ENCODE measurements at regions not wholly inside any gene's neighbourhood (a gene's known extent, or its start where the extent isn't known, plus 50 kb on each side); places are given as distances from the start of the nearest gene placed in this dataset.

DNA sequence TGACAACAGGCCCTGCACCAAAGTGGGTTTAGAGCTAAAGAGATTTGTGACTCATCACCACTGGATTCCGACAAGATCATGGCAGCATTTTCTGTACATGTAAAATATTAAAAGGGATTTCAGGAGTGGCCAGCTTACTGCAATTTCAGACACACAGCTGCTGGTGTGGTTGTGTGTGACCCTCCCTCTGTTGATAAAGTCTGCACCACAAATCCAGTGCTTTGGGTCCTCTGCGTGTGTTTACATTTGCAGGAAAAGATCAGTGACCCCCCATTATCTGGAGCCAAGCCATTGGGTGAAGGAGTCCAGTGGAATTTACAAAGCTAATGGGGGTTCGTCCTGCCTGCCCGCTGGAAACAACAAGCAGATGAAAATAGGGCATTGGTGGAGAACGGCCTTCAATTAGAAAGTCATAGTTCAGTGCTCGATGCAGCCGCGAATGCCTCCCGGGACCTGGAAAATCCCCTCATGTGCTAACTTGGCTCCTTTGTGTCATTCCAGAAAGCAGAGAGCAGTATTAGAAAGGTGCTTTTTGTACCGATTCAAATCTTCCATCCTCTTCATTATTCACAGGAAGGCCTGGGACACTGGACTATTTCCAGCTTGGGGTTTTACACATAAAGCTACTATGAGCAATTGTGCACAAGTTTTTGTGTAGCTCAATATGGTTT lies 188.5 kb upstream of the TMEM132C start:
- no peaks in the 10 kb centered on the region for H3K4me1 Mint-ChIP-seq (ENCODE audit: insufficient read depth, unreplicated experiment)
- DNase-seq (ENCODE audit: unreplicated experiment): no peak
- ChIA-PET POLR2A (no interaction called here), CTCF (interaction anchor here (0.6 kb wide), 1 partner anchor 20 kb away, joined by 3 read pairs; no protein-coding TSS in a partner anchor)
- H3K27me3 Mint-ChIP-seq (ENCODE audit: insufficient read depth, unreplicated experiment): no peaks in the 10 kb centered on the region
- no peak overlapping the region for H3K27ac Mint-ChIP-seq (ENCODE audit: low read depth, unreplicated experiment)
- peaks cover 5% of the 10 kb centered on the region for H3K36me3 Mint-ChIP-seq (ENCODE audit: insufficient read depth, unreplicated experiment)
- BruUV-seq (replicated peaks): no TSS peak
- intact Hi-C loops (cut with micrococcal nuclease): no loop called here
- peaks cover 39% of the 10 kb centered on the region for H3K9me3 Mint-ChIP-seq (ENCODE audit: unreplicated experiment)
- TF ChIP-seq, protein P1, sequence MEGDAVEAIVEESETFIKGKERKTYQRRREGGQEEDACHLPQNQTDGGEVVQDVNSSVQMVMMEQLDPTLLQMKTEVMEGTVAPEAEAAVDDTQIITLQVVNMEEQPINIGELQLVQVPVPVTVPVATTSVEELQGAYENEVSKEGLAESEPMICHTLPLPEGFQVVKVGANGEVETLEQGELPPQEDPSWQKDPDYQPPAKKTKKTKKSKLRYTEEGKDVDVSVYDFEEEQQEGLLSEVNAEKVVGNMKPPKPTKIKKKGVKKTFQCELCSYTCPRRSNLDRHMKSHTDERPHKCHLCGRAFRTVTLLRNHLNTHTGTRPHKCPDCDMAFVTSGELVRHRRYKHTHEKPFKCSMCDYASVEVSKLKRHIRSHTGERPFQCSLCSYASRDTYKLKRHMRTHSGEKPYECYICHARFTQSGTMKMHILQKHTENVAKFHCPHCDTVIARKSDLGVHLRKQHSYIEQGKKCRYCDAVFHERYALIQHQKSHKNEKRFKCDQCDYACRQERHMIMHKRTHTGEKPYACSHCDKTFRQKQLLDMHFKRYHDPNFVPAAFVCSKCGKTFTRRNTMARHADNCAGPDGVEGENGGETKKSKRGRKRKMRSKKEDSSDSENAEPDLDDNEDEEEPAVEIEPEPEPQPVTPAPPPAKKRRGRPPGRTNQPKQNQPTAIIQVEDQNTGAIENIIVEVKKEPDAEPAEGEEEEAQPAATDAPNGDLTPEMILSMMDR (IDR thresholded peaks at IDR 0.05; ENCODE audit: unreplicated experiment): no peak
- H3K4me3 Mint-ChIP-seq (ENCODE audit: unreplicated experiment): no peak overlapping the region

DNA sequence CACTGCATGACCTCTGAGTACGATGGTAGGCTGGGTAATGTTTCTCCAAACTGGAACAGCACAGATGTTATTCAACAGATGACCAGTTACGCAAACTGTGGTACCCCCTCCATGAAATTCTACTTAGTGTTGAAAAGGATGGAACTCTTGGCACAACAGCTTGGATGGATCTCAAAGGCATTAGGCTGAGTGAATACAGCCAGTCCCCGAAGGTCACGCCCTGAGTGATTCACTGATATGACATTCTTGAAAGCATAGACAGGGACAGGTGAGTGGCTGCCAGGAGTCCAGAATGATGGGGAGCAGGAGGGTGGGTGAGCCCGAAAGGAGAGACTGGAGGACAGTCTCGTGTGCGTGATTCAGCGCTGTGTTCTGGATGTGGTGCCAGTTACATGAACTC lies 187.5 kb upstream of the TMEM132C start:
- ChIA-PET CTCF (no interaction called here), POLR2A (no interaction called here)
- no peak for DNase-seq (ENCODE audit: unreplicated experiment)
- peaks cover 31% of the 10 kb centered on the region for H3K9me3 Mint-ChIP-seq (ENCODE audit: unreplicated experiment)
- H3K36me3 Mint-ChIP-seq (ENCODE audit: insufficient read depth, unreplicated experiment): peaks cover 5% of the 10 kb centered on the region
- BruUV-seq (replicated peaks): no TSS peak
- H3K27me3 Mint-ChIP-seq (ENCODE audit: insufficient read depth, unreplicated experiment): no peaks in the 10 kb centered on the region
- intact Hi-C loops (cut with micrococcal nuclease): no loop called here
- no peak overlapping the region for H3K27ac Mint-ChIP-seq (ENCODE audit: low read depth, unreplicated experiment)
- TF ChIP-seq, protein P1 (IDR thresholded peaks at IDR 0.05; ENCODE audit: unreplicated experiment): no peak
- no peak overlapping the region for H3K4me3 Mint-ChIP-seq (ENCODE audit: unreplicated experiment)
- no peaks in the 10 kb centered on the region for H3K4me1 Mint-ChIP-seq (ENCODE audit: insufficient read depth, unreplicated experiment)

DNA sequence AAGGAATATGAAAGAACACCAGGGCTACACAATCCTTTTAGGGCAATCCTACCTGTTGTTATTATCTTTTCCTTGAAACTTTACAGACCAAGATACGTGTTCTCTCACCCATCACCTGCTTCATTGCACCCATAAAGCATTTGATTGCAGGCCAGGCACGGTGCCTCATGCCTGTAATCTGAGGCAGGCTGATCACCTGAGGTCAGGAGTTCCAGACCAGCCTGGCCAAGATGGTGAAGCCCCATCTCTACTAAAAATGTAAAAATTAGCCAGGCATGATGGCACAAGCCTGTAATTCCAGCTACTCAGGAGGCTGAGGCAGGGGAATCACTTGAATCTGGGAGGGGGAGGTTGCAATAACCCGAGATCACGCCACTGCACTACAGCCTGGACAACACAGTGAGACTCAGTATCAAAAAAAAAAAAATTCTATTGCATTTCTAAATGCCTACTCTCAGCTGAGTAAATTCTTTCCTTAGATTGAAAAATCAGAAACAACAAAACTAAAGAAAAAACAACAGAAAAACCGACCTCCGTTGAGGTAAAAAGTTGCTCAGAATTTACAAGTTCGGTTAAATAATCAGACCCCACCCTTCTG lies 183.7 kb upstream of the TMEM132C start:
- CTCF ChIA-PET: no interaction called here
- BruUV-seq (replicated peaks): no TSS peak
- Mint-ChIP-seq H3K36me3 (ENCODE audit: insufficient read depth, unreplicated experiment) (no peaks in the 10 kb centered on the region), H3K9me3 (ENCODE audit: unreplicated experiment) (peaks cover 11% of the 10 kb centered on the region), H3K27me3 (ENCODE audit: insufficient read depth, unreplicated experiment) (no peaks in the 10 kb centered on the region), H3K27ac (ENCODE audit: low read depth, unreplicated experiment) (no peak overlapping the region), H3K4me1 (ENCODE audit: insufficient read depth, unreplicated experiment) (no peaks in the 10 kb centered on the region), H3K4me3 (ENCODE audit: unreplicated experiment) (no peak overlapping the region)
- no peak for DNase-seq (ENCODE audit: unreplicated experiment)
- TF ChIP-seq, protein P1 (IDR thresholded peaks at IDR 0.05; ENCODE audit: unreplicated experiment): no peak
- intact Hi-C loops (cut with micrococcal nuclease): no loop called here
- POLR2A ChIA-PET: interaction anchor here (0.6 kb wide), 1 partner anchor 367 kb away, joined by 3 read pairs; no protein-coding TSS in a partner anchor

DNA sequence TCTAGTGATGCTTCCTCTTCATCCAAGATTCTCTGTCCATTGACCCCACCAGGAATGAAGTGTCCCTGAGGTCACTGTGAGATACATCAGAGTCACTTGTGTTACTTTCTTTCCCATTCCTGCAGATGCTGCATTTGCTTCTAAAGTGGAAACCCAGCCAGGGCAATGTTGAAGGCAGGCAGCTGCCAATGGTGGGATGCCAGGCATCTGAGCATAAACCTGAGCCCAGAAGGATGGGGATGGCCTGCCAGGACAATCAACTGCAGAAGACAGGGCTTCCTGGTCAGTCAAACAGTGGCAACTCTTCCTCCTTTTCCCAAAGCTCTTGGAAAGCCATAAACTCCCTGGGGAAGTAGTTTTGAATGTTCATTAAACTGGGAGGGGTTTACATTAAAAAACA lies 178.0 kb upstream of the TMEM132C start:
- Mint-ChIP-seq H3K27me3 (ENCODE audit: insufficient read depth, unreplicated experiment) (no peaks in the 10 kb centered on the region), H3K27ac (ENCODE audit: low read depth, unreplicated experiment) (no peak overlapping the region), H3K9me3 (ENCODE audit: unreplicated experiment) (peaks cover 24% of the 10 kb centered on the region), H3K36me3 (ENCODE audit: insufficient read depth, unreplicated experiment) (no peaks in the 10 kb centered on the region), H3K4me1 (ENCODE audit: insufficient read depth, unreplicated experiment) (no peaks in the 10 kb centered on the region), H3K4me3 (ENCODE audit: unreplicated experiment) (no peak overlapping the region)
- no peak for DNase-seq (ENCODE audit: unreplicated experiment)
- intact Hi-C loops (cut with micrococcal nuclease): no loop called here
- POLR2A ChIA-PET: no interaction called here
- CTCF ChIA-PET: interaction anchor here (0.6 to 1.0 kb wide), 2 partner anchors 15 to 45 kb away, joined by 3 to 4 read pairs; no protein-coding TSS in a partner anchor
- TF ChIP-seq, protein P1 (IDR thresholded peaks at IDR 0.05; ENCODE audit: unreplicated experiment): no peak
- BruUV-seq (replicated peaks): no TSS peak
